GM23248 (cell line): ENCODE measurements at regions not wholly inside any gene's neighbourhood (a gene's known extent, or its start where the extent isn't known, plus 50 kb on each side); places are given as distances from the start of the nearest gene placed in this dataset.
A peak's percentile ranks its signal among the peaks of the same experiment; 100 is the strongest.
"Not testable (repeated sequence)": the region's sequence is repeated elsewhere in the genome, so short reads cannot be mapped to it uniquely, and the experiment has no call there.

Source experiments
- DNase-seq: peaks from one replicate; pipeline ENCODE4 v3.0.0-alpha.2; 2015
- H2AFZ ChIP-seq: fragments of 200-600 bp; sonication (generic); 2 replicates; pipeline ENCODE4 v1.6.1; 2016; ENCODE audit warnings: antibody characterized with exemption
- H3F3A ChIP-seq: fragments of 200-600 bp; sonication (generic); 2 replicates; pipeline ENCODE4 v1.6.1; 2016; ENCODE audit warnings: mild to moderate bottlenecking, antibody characterized with exemption, mixed run types; ENCODE audit not compliant: insufficient read depth
- H3K27ac ChIP-seq: fragments of 200-600 bp; sonication (generic); 2 replicates; pipeline ENCODE4 v1.5.1; 2016; ENCODE audit warnings: mild to moderate bottlenecking
- H3K27me3 ChIP-seq: fragments of 200-600 bp; sonication (generic); replicated peaks from 2 replicates; pipeline ENCODE4 v1.6.1; 2016; ENCODE audit warnings: mild to moderate bottlenecking; ENCODE audit not compliant: insufficient read depth
- H3K36me3 ChIP-seq: fragments of 200-600 bp; sonication (generic); 2 replicates; pipeline ENCODE4 v1.6.1; 2016; ENCODE audit warnings: low read depth, mild to moderate bottlenecking
- H3K4me1 ChIP-seq: fragments of 200-600 bp; sonication (generic); 2 replicates; pipeline ENCODE4 v1.6.1; 2016; ENCODE audit warnings: mild to moderate bottlenecking; ENCODE audit not compliant: insufficient read depth
- H3K4me2 ChIP-seq: fragments of 200-600 bp; sonication (generic); one replicate; pipeline ENCODE4 v1.6.1; 2016; ENCODE audit warnings: mild to moderate bottlenecking; ENCODE audit not compliant: unreplicated experiment
- H3K4me3 ChIP-seq: fragments of 200-600 bp; sonication (generic); 2 replicates; pipeline ENCODE4 v1.5.1; 2016; ENCODE audit warnings: mild to moderate bottlenecking
- H3K79me2 ChIP-seq: fragments of 200-600 bp; sonication (generic); 2 replicates; pipeline ENCODE4 v1.6.1; 2016; ENCODE audit warnings: mild to moderate bottlenecking; ENCODE audit not compliant: insufficient read depth
- H3K9ac ChIP-seq: fragments of 200-600 bp; sonication (generic); 2 replicates; pipeline ENCODE4 v1.6.1; 2016; ENCODE audit warnings: mild to moderate bottlenecking
- H3K9me2 ChIP-seq: fragments of 200-600 bp; sonication (generic); 2 replicates; pipeline ENCODE4 v1.6.1; 2016; ENCODE audit warnings: mixed run types, mild to moderate bottlenecking, moderate library complexity; ENCODE audit not compliant: insufficient read depth
- H3K9me3 ChIP-seq: fragments of 200-600 bp; sonication (generic); one replicate; pipeline ENCODE4 v1.6.1; 2017; ENCODE audit warnings: low read depth
- H4K20me1 ChIP-seq: fragments of 200-600 bp; sonication (generic); 2 replicates; pipeline ENCODE4 v1.6.0; 2016; ENCODE audit not compliant: insufficient read depth
- EZH2 ChIP-seq: fragments of 200-600 bp; sonication (generic); IDR thresholded peaks from 2 replicates; pipeline ENCODE4 v1.6.1; 2018; ENCODE audit warnings: antibody characterized with exemption, mild to moderate bottlenecking; ENCODE audit not compliant: insufficient read depth, poor library complexity, severe bottlenecking
- EZH2phosphoT487 ChIP-seq: fragments of 200-600 bp; sonication (generic); IDR thresholded peaks from 2 replicates; pipeline ENCODE4 v1.6.1; 2018; ENCODE audit warnings: antibody characterized with exemption, moderate library complexity, mild to moderate bottlenecking, low read depth; ENCODE audit not compliant: insufficient read depth
- WGBS, 2 experiments: methylation state at CpG; one replicate each; pipeline ENCODE4 v1.1.6; 2015 to 2017; ENCODE audit warnings: low lambda C conversion rate in 2 of 2, low coverage in 1 of 2; ENCODE audit errors: missing lambda C conversion rate in 2 of 2; 5-methylcytosine and 5-hydroxymethylcytosine counted together
- in situ Hi-C: fragments of 300-500 bp; cut with MboI; formaldehyde crosslinking; loops from 2 replicates; pipeline ENCODE4 v1.15.0; 2020

DNA sequence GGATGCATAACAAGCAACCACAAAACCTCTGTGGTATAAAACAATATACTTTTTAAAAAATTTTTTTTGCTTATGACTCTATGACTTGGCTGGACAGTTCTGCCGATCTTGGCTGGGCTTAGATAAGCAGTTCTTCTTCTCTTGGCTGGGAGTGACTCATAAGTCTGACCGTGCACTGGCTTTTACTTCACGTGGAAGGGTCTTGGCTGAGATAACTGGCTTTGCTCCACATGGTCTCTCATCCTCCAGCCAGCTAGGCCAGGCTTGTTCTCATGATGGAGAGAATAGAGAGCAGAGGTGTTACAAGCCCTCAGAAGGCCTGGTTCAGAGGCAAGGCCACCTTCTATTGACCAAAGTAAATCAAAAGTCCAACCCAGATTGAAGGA is 178.9 kb upstream of the SERPINE2 start:
- Histone ChIP-seq H3K79me2 (no peaks in the 10 kb centered on the region), H3K4me1 (peaks cover 38% of the 10 kb centered on the region), H3K4me3 (no peak overlapping the region), H3K36me3 (no peaks in the 10 kb centered on the region), H3K4me2 (no peak overlapping the region), H3K27me3 (no peaks in the 10 kb centered on the region), H3K9me3 (no peaks in the 10 kb centered on the region), H3K9me2 (no peaks in the 10 kb centered on the region), H2AFZ (no peak overlapping the region), H3F3A (peaks cover 58% of the 10 kb centered on the region), H3K27ac (peak overlapping the region; percentile 21), H3K9ac (no peak overlapping the region), H4K20me1 (no peaks in the 10 kb centered on the region)
- DNase-seq, result peak; percentile 83
- in situ Hi-C loops, result no loop called here
- no peak for TF ChIP-seq EZH2
- TF ChIP-seq EZH2phosphoT487, result no peak
- 2 to 5% methylated on average over 3 of the region's 3 CpGs for WGBS, 2 experiments

DNA sequence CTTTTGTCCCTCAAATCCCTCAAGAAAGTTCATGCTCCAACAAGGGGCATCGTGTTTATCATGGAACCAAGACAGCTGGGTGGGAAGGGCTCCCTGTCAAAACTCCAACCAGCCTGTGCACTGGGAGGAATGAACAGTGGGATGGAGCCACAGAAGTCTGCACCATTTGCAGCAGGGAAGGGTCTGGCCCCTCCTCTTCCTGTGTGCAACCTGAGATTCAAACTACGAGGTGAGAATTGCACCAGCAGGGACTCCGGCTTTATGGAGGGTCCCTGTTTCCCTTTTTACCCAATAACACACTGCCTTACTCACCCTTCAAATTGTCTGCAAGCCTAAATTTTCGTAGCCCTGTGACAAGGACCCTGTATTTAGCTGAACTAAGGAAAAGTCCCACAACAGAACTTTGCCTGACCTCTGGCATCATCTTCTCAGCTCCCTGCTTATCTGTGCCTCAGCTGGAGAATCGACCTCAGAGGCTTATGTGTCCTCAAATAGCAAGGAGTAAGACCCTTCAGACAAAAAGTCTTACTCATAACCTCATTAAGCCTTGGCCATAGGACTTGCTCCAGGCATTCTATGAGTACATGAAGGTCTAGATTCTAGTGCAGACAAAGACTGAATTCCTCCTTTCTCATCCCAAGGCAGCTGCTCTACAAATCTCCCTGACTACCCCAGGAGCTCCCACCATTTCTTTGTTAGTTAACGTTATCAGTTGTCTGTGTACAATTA is 178.3 kb upstream of the SERPINE2 start:
- H3K9me3 ChIP-seq, result no peaks in the 10 kb centered on the region
- DNase-seq, result peak; percentile 25
- H3K36me3 ChIP-seq, result no peaks in the 10 kb centered on the region
- no peak overlapping the region for H3K4me3 ChIP-seq
- in situ Hi-C loops, result no loop called here
- H3K4me2 ChIP-seq, result no peak overlapping the region
- no peaks in the 10 kb centered on the region for H4K20me1 ChIP-seq
- no peak overlapping the region for H2AFZ ChIP-seq
- H3K9ac ChIP-seq, result no peak overlapping the region
- no peaks in the 10 kb centered on the region for H3K79me2 ChIP-seq
- H3K27ac ChIP-seq, result peak overlapping the region; percentile 21; the same call in 1 of the 2 replicates
- TF ChIP-seq EZH2, result no peak
- TF ChIP-seq EZH2phosphoT487, result no peak
- 66% methylated on average over 6 of the region's 6 CpGs for WGBS, 2 experiments
- peaks cover 52% of the 10 kb centered on the region for H3F3A ChIP-seq
- no peaks in the 10 kb centered on the region for H3K9me2 ChIP-seq
- no peaks in the 10 kb centered on the region for H3K27me3 ChIP-seq
- peaks cover 32% of the 10 kb centered on the region for H3K4me1 ChIP-seq

DNA sequence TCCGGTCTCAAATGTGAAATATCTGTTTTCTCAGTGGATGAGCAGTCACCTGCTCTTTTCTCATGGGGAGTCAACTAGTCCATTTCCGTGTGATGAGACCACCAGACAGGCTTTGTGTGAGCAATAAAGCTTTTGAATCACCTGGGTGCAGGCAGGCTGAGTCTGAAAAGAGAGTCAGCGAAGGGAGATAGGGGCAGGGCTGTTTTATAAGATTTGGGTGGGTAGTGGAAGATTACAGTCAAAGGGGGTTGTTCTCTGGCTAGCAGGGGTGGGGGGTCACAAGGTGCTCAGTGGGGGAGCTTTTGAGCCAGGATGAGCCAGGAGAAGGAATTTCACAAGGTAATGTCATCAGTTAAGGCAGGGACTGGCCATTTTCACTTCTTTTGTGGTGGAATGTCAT is 176.5 kb upstream of the SERPINE2 start:
- H3K36me3 ChIP-seq, H3K27me3 ChIP-seq, DNase-seq, H3K9ac ChIP-seq, H2AFZ ChIP-seq, in situ Hi-C loops, H3K9me2 ChIP-seq, H3K79me2 ChIP-seq, H3K9me3 ChIP-seq, H4K20me1 ChIP-seq, H3K27ac ChIP-seq, H3K4me3 ChIP-seq, H3K4me2 ChIP-seq: not testable (repeated sequence)
- H3K4me1 ChIP-seq, result peaks cover 30% of the 10 kb centered on the region
- WGBS, 2 experiments, result 90 to 95% methylated on average over 3 of the region's 3 CpGs
- peaks cover 36% of the 10 kb centered on the region for H3F3A ChIP-seq

DNA sequence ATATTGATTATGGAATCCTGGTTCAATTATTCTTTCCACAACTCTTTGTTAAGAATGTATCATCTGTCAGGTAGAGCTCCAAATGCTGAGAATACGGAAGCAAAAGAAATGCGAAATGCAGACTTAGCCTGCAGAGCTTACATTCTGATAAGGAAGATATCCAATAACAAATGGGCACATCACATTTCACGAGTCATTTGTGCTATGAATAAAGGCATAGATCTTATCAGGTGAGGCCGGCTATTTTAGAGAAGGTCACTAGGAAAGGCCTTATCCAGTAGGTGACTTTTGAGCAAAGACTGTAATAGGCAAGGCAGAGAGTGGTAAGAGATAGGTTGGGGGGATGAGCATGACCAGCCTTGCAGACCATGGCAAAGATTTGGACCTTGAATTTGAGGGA is 174.3 kb upstream of the SERPINE2 start:
- H3K4me2 ChIP-seq, result no peak overlapping the region
- H4K20me1 ChIP-seq, result no peaks in the 10 kb centered on the region
- H2AFZ ChIP-seq, result no peak overlapping the region
- no peak overlapping the region for H3K27ac ChIP-seq
- no peaks in the 10 kb centered on the region for H3K27me3 ChIP-seq
- peaks cover 14% of the 10 kb centered on the region for H3F3A ChIP-seq
- H3K36me3 ChIP-seq, result no peaks in the 10 kb centered on the region
- H3K9ac ChIP-seq, result no peak overlapping the region
- no peak for DNase-seq
- H3K4me3 ChIP-seq, result no peak overlapping the region
- H3K4me1 ChIP-seq, result peaks cover 19% of the 10 kb centered on the region
- in situ Hi-C loops, result no loop called here
- H3K9me2 ChIP-seq, result no peaks in the 10 kb centered on the region
- no peaks in the 10 kb centered on the region for H3K79me2 ChIP-seq
- 69 to 71% methylated on average over 4 of the region's 4 CpGs for WGBS, 2 experiments
- H3K9me3 ChIP-seq, result no peaks in the 10 kb centered on the region
- no peak for TF ChIP-seq EZH2
- TF ChIP-seq EZH2phosphoT487, result no peak

DNA sequence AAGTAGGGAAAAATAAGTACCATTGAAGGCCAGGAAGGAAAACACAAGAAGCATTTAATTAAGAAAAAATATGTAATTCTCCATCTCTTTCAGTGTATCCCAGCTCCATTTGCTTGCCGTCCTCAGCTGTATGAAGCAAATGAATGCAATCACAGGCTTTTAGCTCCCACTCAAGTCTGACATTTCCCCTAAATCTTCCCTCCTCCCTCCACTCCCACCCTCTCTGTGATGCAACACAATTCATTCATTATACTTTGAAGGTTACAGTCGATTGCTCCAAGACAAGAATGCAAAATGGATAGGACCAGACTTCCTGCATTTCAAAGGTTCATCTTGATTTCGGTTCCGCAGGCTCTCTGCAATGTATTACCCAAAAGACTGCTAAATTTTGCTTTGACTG is 172.7 kb upstream of the SERPINE2 start:
- in situ Hi-C loops, result no loop called here
- Histone ChIP-seq H3K4me1 (peaks cover 15% of the 10 kb centered on the region), H3K9ac (no peak overlapping the region)

More for the DNA sequence above, 172.7 kb upstream of the SERPINE2 start:
- DNase-seq, result peak; percentile 6
- H3K4me2 ChIP-seq, result no peak overlapping the region
- H3K36me3 ChIP-seq, result no peaks in the 10 kb centered on the region
- no peaks in the 10 kb centered on the region for H3K79me2 ChIP-seq
- H3K9me2 ChIP-seq, result no peaks in the 10 kb centered on the region
- no peaks in the 10 kb centered on the region for H3K9me3 ChIP-seq
- no peak overlapping the region for H3K4me3 ChIP-seq
- TF ChIP-seq EZH2 (no peak), EZH2phosphoT487 (no peak)
- H4K20me1 ChIP-seq, result no peaks in the 10 kb centered on the region
- H2AFZ ChIP-seq, result peak overlapping the region; percentile 21; the same call in 1 of the 2 replicates
- 42 to 49% methylated on average over 4 of the region's 4 CpGs for WGBS, 2 experiments
- H3K27me3 ChIP-seq, result no peaks in the 10 kb centered on the region
- H3F3A ChIP-seq, result no peaks in the 10 kb centered on the region
- no peak overlapping the region for H3K27ac ChIP-seq
